ENCODE measurements at regions not wholly inside any gene's neighbourhood (a gene's known extent, or its start where the extent isn't known, plus 50 kb on each side); places are given as distances from the start of the nearest gene placed in this dataset.

DNA sequence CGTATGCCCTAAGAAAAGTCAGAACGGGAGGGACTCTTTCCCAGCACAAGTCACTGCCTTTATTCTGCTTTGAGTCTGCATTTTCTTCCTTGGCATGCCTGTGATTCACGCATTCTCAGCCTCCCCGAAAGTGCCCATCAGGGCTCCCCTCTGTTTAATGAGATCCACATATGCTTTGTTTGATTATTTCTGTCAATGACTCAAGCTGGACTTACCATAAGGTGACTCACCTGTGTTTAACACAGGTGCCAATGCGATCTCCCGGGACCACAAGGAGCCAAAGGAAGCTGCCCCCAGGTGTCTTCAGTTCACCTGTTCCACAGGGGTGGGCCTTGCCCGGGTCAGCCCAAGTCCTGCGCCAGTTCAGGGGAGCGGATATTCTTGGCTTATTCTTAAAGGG lies 386.0 kb upstream of the SHH start:
- no peak for TF ChIP-seq EZH2 (IDR thresholded peaks at IDR 0.05; ENCODE audit: low read length, missing control alignments)
- TF ChIP-seq, protein P1, sequence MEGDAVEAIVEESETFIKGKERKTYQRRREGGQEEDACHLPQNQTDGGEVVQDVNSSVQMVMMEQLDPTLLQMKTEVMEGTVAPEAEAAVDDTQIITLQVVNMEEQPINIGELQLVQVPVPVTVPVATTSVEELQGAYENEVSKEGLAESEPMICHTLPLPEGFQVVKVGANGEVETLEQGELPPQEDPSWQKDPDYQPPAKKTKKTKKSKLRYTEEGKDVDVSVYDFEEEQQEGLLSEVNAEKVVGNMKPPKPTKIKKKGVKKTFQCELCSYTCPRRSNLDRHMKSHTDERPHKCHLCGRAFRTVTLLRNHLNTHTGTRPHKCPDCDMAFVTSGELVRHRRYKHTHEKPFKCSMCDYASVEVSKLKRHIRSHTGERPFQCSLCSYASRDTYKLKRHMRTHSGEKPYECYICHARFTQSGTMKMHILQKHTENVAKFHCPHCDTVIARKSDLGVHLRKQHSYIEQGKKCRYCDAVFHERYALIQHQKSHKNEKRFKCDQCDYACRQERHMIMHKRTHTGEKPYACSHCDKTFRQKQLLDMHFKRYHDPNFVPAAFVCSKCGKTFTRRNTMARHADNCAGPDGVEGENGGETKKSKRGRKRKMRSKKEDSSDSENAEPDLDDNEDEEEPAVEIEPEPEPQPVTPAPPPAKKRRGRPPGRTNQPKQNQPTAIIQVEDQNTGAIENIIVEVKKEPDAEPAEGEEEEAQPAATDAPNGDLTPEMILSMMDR (conservative IDR thresholded peaks at IDR 0.05 in 1 of 2, IDR thresholded peaks at IDR 0.05 in 1 of 2; ENCODE audit: low read depth in 1 of 2, low read length in 2 of 2): no peak
- Histone ChIP-seq H3K27ac (ENCODE audit: insufficient read depth, low read length) (no peak overlapping the region), H3K9me3 (ENCODE audit: control insufficient read depth, insufficient read depth, low read depth, low read length) (no peaks in the 10 kb centered on the region), H3K4me3 (replicated peaks in 1 of 4; ENCODE audit: control extremely low read depth in 1 of 4, insufficient read depth in 1 of 4, low read depth in 3 of 4, low read length in 4 of 4) (no peak overlapping the region), H3K79me2 (ENCODE audit: control insufficient read depth, insufficient read depth, low read length) (no peaks in the 10 kb centered on the region), H2AFZ (ENCODE audit: low read length) (no peak overlapping the region), H3K4me2 (ENCODE audit: extremely low read depth, insufficient read depth, low read length) (no peak overlapping the region), H3K36me3 (ENCODE audit: control insufficient read depth, insufficient read depth, low read length) (no peaks in the 10 kb centered on the region), H3K4me1 (ENCODE audit: control insufficient read depth, extremely low read depth, insufficient read depth, low read length) (no peaks in the 10 kb centered on the region), H3K27me3 (ENCODE audit: control insufficient read depth, insufficient read depth, low read length) (no peaks in the 10 kb centered on the region), H3K9ac (ENCODE audit: insufficient read depth, low read length) (no peak overlapping the region), H4K20me1 (ENCODE audit: control insufficient read depth, extremely low read depth, insufficient read depth, low read length) (no peaks in the 10 kb centered on the region)
- DNase-seq (ENCODE audit: low read depth in 2 of 2): no peak

DNA sequence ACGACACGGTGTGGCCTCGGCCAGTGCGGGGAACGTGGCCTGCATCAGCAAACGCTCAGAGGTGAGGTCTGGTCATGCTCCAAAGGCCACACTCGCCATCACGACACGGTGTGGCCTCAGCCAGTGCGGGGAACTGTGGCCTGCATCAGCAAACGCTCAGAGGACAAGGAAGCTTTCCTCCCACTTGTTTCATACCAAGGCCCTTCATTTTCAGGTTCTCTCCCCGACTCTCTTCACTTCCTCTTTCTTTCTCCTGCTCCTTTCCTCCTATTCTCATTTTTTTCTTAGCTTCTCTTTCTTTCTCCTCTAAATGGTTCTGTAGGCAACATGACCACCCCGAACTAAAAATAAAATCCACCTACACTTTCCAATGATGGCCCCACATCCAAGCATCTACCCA lies 384.4 kb upstream of the SHH start:
- no peak overlapping the region for H3K4me3 ChIP-seq (replicated peaks in 1 of 4; ENCODE audit: control extremely low read depth in 1 of 4, insufficient read depth in 1 of 4, low read depth in 3 of 4, low read length in 4 of 4)
- H3K9ac ChIP-seq (ENCODE audit: insufficient read depth, low read length): no peak overlapping the region
- no peaks in the 10 kb centered on the region for H3K36me3 ChIP-seq (ENCODE audit: control insufficient read depth, insufficient read depth, low read length)
- no peak for DNase-seq (ENCODE audit: low read depth in 2 of 2)
- H3K79me2 ChIP-seq (ENCODE audit: control insufficient read depth, insufficient read depth, low read length): no peaks in the 10 kb centered on the region
- no peaks in the 10 kb centered on the region for H3K9me3 ChIP-seq (ENCODE audit: control insufficient read depth, insufficient read depth, low read depth, low read length)
- no peaks in the 10 kb centered on the region for H3K4me1 ChIP-seq (ENCODE audit: control insufficient read depth, extremely low read depth, insufficient read depth, low read length)
- no peak overlapping the region for H2AFZ ChIP-seq (ENCODE audit: low read length)
- TF ChIP-seq EZH2 (IDR thresholded peaks at IDR 0.05; ENCODE audit: low read length, missing control alignments): no peak
- TF ChIP-seq, protein P1 (conservative IDR thresholded peaks at IDR 0.05 in 1 of 2, IDR thresholded peaks at IDR 0.05 in 1 of 2; ENCODE audit: low read depth in 1 of 2, low read length in 2 of 2): no peak
- H3K27me3 ChIP-seq (ENCODE audit: control insufficient read depth, insufficient read depth, low read length): no peaks in the 10 kb centered on the region
- no peak overlapping the region for H3K4me2 ChIP-seq (ENCODE audit: extremely low read depth, insufficient read depth, low read length)
- no peak overlapping the region for H3K27ac ChIP-seq (ENCODE audit: insufficient read depth, low read length)
- H4K20me1 ChIP-seq (ENCODE audit: control insufficient read depth, extremely low read depth, insufficient read depth, low read length): no peaks in the 10 kb centered on the region

GRCh38 chr7:156195276-156195675 lies 383.0 kb upstream of the SHH start:
- H3K9ac ChIP-seq (ENCODE audit: insufficient read depth, low read length): no peak overlapping the region
- H3K9me3 ChIP-seq (ENCODE audit: control insufficient read depth, insufficient read depth, low read depth, low read length): no peaks in the 10 kb centered on the region
- no peak overlapping the region for H3K4me3 ChIP-seq (replicated peaks in 1 of 4; ENCODE audit: control extremely low read depth in 1 of 4, insufficient read depth in 1 of 4, low read depth in 3 of 4, low read length in 4 of 4)
- H3K36me3 ChIP-seq (ENCODE audit: control insufficient read depth, insufficient read depth, low read length): no peaks in the 10 kb centered on the region
- H3K27ac ChIP-seq (ENCODE audit: insufficient read depth, low read length): no peak overlapping the region
- no peak overlapping the region for H3K4me2 ChIP-seq (ENCODE audit: extremely low read depth, insufficient read depth, low read length)
- no peak overlapping the region for H2AFZ ChIP-seq (ENCODE audit: low read length)
- no peaks in the 10 kb centered on the region for H3K27me3 ChIP-seq (ENCODE audit: control insufficient read depth, insufficient read depth, low read length)
- no peak for DNase-seq (ENCODE audit: low read depth in 2 of 2)
- H3K4me1 ChIP-seq (ENCODE audit: control insufficient read depth, extremely low read depth, insufficient read depth, low read length): no peaks in the 10 kb centered on the region
- H4K20me1 ChIP-seq (ENCODE audit: control insufficient read depth, extremely low read depth, insufficient read depth, low read length): no peaks in the 10 kb centered on the region
- TF ChIP-seq, protein P1 (conservative IDR thresholded peaks at IDR 0.05 in 1 of 2, IDR thresholded peaks at IDR 0.05 in 1 of 2; ENCODE audit: low read depth in 1 of 2, low read length in 2 of 2): no peak
- no peak for TF ChIP-seq EZH2 (IDR thresholded peaks at IDR 0.05; ENCODE audit: low read length, missing control alignments)
- H3K79me2 ChIP-seq (ENCODE audit: control insufficient read depth, insufficient read depth, low read length): no peaks in the 10 kb centered on the region
